ENCODE measurements at regions not wholly inside any gene's neighbourhood (a gene's known extent, or its start where the extent isn't known, plus 50 kb on each side); places are given as distances from the start of the nearest gene placed in this dataset.
A peak's percentile ranks its signal among the peaks of the same experiment; 100 is the strongest.

DNA sequence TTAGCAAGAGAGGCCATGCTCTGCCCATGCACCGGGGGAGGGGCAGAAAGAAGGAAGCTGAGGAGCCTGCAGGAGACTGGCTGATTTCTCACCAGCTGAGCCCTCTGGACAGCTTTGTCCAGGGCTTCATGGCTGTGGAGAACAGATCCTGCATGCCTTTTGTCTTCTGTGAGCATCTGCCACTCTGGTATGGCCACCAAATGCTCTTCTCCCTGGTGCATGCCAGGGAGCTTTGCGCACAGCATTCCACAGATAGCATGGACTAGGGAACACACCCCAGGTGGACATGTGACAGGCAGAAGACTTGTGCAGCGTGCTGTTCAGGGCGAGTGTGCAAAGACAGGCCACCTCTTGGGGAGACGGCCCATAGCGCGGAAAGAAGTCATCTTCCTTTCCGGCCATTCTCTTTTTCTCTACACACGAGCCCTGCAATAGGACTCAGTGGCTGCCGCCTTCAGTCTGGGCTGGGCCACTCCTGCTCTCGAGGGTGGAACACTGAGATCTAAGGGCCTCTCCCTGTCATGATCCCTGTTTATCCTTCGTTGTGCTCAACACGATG is 56.7 kb downstream of the GADD45G start:
- ChIA-PET CTCF (no interaction called here), POLR2A (no interaction called here), RAD21 (ENCODE audit: low non-redundant PET in 1 of 2, low total read pairs in 2 of 2, uncharacterized antibody in 2 of 2, unreplicated experiment in 2 of 2) (no interaction called here)
- peaks cover 4 to 8% of the 10 kb centered on the region in 2 experiments; a peak in 2 of 4 replicates for H3K4me1 ChIP-seq (ENCODE audit: control insufficient read depth in 1 of 2, insufficient read depth in 2 of 2, low read length in 2 of 2)
- H3K9me2 ChIP-seq (ENCODE audit: insufficient read depth) = no peaks in the 10 kb centered on the region
- no peak for DNase-seq (ENCODE audit: low read depth, low spot score)
- no peak overlapping the region for H3K4me3 ChIP-seq (replicated peaks in 1 of 2; ENCODE audit: low read depth in 1 of 2, low read length in 2 of 2)
- H3K9me3 ChIP-seq (ENCODE audit: control insufficient read depth in 1 of 2, insufficient read depth in 1 of 2, low read depth in 1 of 2, low read length in 2 of 2) = no peaks in the 10 kb centered on the region
- no TSS peak for BruUV-seq (replicated peaks)
- H3K79me2 ChIP-seq (ENCODE audit: insufficient read depth, low read length) = no peaks in the 10 kb centered on the region
- no peak overlapping the region for H2AFZ ChIP-seq (ENCODE audit: low read depth, low read length, poor library complexity, severe bottlenecking)
- peak; percentile 20 for ATAC-seq
- H3K36me3 ChIP-seq (ENCODE audit: control insufficient read depth in 1 of 2, insufficient read depth in 2 of 2, low read length in 2 of 2) = no peaks in the 10 kb centered on the region
- no peaks in the 10 kb centered on the region for H4K20me1 ChIP-seq (ENCODE audit: insufficient read depth)
- intact Hi-C loops (cut with micrococcal nuclease) = no loop called here
- TF ChIP-seq CBX3 (IDR thresholded peaks at IDR 0.05; ENCODE audit: low read depth) (no peak), YY1 (IDR thresholded peaks at IDR 0.05; ENCODE audit: extremely low read depth, insufficient replicate concordance, low read depth, low read length) (no peak), JUND (IDR thresholded peaks at IDR 0.05) (no peak), TCF7L2 (IDR thresholded peaks at IDR 0.05; ENCODE audit: borderline replicate concordance, extremely low read depth, insufficient read depth, insufficient read length) (no peak), EGR1 (IDR thresholded peaks at IDR 0.05; ENCODE audit: low read depth) (no peak), SRF (IDR thresholded peaks at IDR 0.05; ENCODE audit: low read depth) (no peak), ELF1 (IDR thresholded peaks at IDR 0.05; ENCODE audit: borderline replicate concordance, low read depth) (no peak), EZH2 (IDR thresholded peaks at IDR 0.05) (no peak), EZH2phosphoT487 (IDR thresholded peaks at IDR 0.05; ENCODE audit: borderline replicate concordance) (no peak), ZFX (IDR thresholded peaks at IDR 0.05) (no peak), ZNF274 (IDR thresholded peaks at IDR 0.05; ENCODE audit: low read depth, low read length) (no peak), CEBPB (IDR thresholded peaks at IDR 0.05; ENCODE audit: low read depth) (no peak), SP1 (IDR thresholded peaks at IDR 0.05; ENCODE audit: low read depth) (no peak)
- TF ChIP-seq, protein P1, sequence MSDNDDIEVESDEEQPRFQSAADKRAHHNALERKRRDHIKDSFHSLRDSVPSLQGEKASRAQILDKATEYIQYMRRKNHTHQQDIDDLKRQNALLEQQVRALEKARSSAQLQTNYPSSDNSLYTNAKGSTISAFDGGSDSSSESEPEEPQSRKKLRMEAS (IDR thresholded peaks at IDR 0.05) = no peak
- TF ChIP-seq, protein P2, sequence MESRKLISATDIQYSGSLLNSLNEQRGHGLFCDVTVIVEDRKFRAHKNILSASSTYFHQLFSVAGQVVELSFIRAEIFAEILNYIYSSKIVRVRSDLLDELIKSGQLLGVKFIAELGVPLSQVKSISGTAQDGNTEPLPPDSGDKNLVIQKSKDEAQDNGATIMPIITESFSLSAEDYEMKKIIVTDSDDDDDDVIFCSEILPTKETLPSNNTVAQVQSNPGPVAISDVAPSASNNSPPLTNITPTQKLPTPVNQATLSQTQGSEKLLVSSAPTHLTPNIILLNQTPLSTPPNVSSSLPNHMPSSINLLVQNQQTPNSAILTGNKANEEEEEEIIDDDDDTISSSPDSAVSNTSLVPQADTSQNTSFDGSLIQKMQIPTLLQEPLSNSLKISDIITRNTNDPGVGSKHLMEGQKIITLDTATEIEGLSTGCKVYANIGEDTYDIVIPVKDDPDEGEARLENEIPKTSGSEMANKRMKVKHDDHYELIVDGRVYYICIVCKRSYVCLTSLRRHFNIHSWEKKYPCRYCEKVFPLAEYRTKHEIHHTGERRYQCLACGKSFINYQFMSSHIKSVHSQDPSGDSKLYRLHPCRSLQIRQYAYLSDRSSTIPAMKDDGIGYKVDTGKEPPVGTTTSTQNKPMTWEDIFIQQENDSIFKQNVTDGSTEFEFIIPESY (IDR thresholded peaks at IDR 0.05; ENCODE audit: extremely low read depth, insufficient replicate concordance, low read length) = no peak
- TF ChIP-seq, protein P3, sequence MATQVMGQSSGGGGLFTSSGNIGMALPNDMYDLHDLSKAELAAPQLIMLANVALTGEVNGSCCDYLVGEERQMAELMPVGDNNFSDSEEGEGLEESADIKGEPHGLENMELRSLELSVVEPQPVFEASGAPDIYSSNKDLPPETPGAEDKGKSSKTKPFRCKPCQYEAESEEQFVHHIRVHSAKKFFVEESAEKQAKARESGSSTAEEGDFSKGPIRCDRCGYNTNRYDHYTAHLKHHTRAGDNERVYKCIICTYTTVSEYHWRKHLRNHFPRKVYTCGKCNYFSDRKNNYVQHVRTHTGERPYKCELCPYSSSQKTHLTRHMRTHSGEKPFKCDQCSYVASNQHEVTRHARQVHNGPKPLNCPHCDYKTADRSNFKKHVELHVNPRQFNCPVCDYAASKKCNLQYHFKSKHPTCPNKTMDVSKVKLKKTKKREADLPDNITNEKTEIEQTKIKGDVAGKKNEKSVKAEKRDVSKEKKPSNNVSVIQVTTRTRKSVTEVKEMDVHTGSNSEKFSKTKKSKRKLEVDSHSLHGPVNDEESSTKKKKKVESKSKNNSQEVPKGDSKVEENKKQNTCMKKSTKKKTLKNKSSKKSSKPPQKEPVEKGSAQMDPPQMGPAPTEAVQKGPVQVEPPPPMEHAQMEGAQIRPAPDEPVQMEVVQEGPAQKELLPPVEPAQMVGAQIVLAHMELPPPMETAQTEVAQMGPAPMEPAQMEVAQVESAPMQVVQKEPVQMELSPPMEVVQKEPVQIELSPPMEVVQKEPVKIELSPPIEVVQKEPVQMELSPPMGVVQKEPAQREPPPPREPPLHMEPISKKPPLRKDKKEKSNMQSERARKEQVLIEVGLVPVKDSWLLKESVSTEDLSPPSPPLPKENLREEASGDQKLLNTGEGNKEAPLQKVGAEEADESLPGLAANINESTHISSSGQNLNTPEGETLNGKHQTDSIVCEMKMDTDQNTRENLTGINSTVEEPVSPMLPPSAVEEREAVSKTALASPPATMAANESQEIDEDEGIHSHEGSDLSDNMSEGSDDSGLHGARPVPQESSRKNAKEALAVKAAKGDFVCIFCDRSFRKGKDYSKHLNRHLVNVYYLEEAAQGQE (IDR thresholded peaks at IDR 0.05; ENCODE audit: low read depth) = no peak
- H3K9ac ChIP-seq (ENCODE audit: low read length) = no peak overlapping the region
- H3K27ac ChIP-seq (ENCODE audit: low read depth, low read length) = no peak overlapping the region
- H3K27me3 ChIP-seq (ENCODE audit: insufficient read depth, low read length) = peaks cover 8% of the 10 kb centered on the region
- H3K4me2 ChIP-seq (ENCODE audit: low read length) = no peak overlapping the region
